HL-60 (cell line): ENCODE measurements at regions not wholly inside any gene's neighbourhood (a gene's known extent, or its start where the extent isn't known, plus 50 kb on each side); places are given as distances from the start of the nearest gene placed in this dataset.

Experiments
- GABPA ChIP-seq: IDR thresholded peaks from 2 replicates; pipeline ENCODE4 v1.6.1; 2012; ENCODE audit warnings: low read depth
- POLR2AphosphoS5 ChIP-seq: IDR thresholded peaks from 2 replicates; pipeline ENCODE4 v1.6.1; 2012; ENCODE audit warnings: low read depth
- SPI1 ChIP-seq: IDR thresholded peaks from 2 replicates; pipeline ENCODE4 v1.6.1; 2012; ENCODE audit warnings: low read depth, mild to moderate bottlenecking, borderline replicate concordance
- TF ChIP-seq, protein P1 (sequence below): IDR thresholded peaks from one replicate; pipeline ENCODE4 v1.5.1; 2011; ENCODE audit warnings: low read length, control low read depth, inconsistent platforms; ENCODE audit not compliant: insufficient read depth
- TF ChIP-seq, protein P2 (sequence below): IDR thresholded peaks from 2 replicates; pipeline ENCODE4 v1.6.1; 2012; ENCODE audit warnings: low read depth; ENCODE audit not compliant: insufficient replicate concordance

DNA sequence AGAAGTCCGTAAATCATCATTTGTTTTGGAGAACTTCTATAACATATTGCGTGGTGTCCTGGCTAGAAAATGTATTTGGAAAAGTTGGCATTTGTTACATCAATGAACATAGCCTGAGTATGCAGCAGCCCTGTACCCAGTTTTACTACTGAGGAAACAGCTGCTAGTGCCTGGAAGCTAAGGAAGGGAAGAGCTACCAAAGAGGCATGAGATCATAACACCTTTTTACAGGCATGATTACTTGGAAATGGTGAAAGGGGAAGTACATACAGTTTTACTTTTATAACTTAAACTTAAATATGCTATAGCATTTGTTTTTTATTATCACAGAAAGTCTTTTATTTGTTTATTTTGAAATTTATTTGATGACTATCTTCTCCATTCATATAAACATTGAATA, 128.4 kb upstream of the MC4R start:
- TF ChIP-seq, protein P1, sequence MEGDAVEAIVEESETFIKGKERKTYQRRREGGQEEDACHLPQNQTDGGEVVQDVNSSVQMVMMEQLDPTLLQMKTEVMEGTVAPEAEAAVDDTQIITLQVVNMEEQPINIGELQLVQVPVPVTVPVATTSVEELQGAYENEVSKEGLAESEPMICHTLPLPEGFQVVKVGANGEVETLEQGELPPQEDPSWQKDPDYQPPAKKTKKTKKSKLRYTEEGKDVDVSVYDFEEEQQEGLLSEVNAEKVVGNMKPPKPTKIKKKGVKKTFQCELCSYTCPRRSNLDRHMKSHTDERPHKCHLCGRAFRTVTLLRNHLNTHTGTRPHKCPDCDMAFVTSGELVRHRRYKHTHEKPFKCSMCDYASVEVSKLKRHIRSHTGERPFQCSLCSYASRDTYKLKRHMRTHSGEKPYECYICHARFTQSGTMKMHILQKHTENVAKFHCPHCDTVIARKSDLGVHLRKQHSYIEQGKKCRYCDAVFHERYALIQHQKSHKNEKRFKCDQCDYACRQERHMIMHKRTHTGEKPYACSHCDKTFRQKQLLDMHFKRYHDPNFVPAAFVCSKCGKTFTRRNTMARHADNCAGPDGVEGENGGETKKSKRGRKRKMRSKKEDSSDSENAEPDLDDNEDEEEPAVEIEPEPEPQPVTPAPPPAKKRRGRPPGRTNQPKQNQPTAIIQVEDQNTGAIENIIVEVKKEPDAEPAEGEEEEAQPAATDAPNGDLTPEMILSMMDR = no peak
- TF ChIP-seq GABPA (no peak), SPI1 (no peak), POLR2AphosphoS5 (no peak)
- TF ChIP-seq, protein P2, sequence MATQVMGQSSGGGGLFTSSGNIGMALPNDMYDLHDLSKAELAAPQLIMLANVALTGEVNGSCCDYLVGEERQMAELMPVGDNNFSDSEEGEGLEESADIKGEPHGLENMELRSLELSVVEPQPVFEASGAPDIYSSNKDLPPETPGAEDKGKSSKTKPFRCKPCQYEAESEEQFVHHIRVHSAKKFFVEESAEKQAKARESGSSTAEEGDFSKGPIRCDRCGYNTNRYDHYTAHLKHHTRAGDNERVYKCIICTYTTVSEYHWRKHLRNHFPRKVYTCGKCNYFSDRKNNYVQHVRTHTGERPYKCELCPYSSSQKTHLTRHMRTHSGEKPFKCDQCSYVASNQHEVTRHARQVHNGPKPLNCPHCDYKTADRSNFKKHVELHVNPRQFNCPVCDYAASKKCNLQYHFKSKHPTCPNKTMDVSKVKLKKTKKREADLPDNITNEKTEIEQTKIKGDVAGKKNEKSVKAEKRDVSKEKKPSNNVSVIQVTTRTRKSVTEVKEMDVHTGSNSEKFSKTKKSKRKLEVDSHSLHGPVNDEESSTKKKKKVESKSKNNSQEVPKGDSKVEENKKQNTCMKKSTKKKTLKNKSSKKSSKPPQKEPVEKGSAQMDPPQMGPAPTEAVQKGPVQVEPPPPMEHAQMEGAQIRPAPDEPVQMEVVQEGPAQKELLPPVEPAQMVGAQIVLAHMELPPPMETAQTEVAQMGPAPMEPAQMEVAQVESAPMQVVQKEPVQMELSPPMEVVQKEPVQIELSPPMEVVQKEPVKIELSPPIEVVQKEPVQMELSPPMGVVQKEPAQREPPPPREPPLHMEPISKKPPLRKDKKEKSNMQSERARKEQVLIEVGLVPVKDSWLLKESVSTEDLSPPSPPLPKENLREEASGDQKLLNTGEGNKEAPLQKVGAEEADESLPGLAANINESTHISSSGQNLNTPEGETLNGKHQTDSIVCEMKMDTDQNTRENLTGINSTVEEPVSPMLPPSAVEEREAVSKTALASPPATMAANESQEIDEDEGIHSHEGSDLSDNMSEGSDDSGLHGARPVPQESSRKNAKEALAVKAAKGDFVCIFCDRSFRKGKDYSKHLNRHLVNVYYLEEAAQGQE = no peak
